GM12891 (cell line): ENCODE measurements at regions not wholly inside any gene's neighbourhood (a gene's known extent, or its start where the extent isn't known, plus 50 kb on each side); places are given as distances from the start of the nearest gene placed in this dataset.

Experiments used
- PAX5 ChIP-seq: IDR thresholded peaks from 2 replicates; pipeline ENCODE4 v1.6.1; 2011; ENCODE audit warnings: low read length, moderate library complexity, mild to moderate bottlenecking; ENCODE audit not compliant: insufficient read depth, severe bottlenecking
- POLR2A ChIP-seq: IDR thresholded peaks from 2 replicates; pipeline ENCODE4 v1.6.1; 2011; ENCODE audit warnings: low read depth, low read length, control low read depth
- POLR2AphosphoS5 ChIP-seq: IDR thresholded peaks from 2 replicates; pipeline ENCODE4 v1.6.1; 2011; ENCODE audit warnings: low read depth, low read length, control low read depth
- POU2F2 ChIP-seq: IDR thresholded peaks from 2 replicates; pipeline ENCODE4 v1.6.1; 2011; ENCODE audit warnings: low read depth, mild to moderate bottlenecking, control low read depth, low read length, moderate library complexity
- SPI1 ChIP-seq: IDR thresholded peaks from 2 replicates; pipeline ENCODE4 v1.6.1; 2011; ENCODE audit warnings: low read depth, low read length, control low read depth
- TAF1 ChIP-seq: IDR thresholded peaks from 2 replicates; pipeline ENCODE4 v1.6.1; 2011; ENCODE audit warnings: low read depth, low read length, control low read depth

- TF ChIP-seq POLR2AphosphoS5 (no peak), POLR2A (no peak), POU2F2 (no peak), TAF1 (no peak), SPI1 (no peak), PAX5 (no peak)
Measured at GRCh38 chr4:169915545-169915944, 110.7 kb downstream of the MFAP3L start.
